Stimulated activated CD8-positive, alpha-beta memory T cell treated with anti-CD3 and anti-CD28 coated beads, Interleukin-2, amount 100 ng/mL, for 48 hours (primary cell): ENCODE measurements at regions not wholly inside any gene's neighbourhood (a gene's known extent, or its start where the extent isn't known, plus 50 kb on each side); places are given as distances from the start of the nearest gene placed in this dataset.

Experiments used
- DNase-seq, 2 donors: peaks; one replicate each; pipeline ENCODE4 v3.0.0-alpha.2; 2020; ENCODE audit warnings: low read depth in 2 of 2

DNA sequence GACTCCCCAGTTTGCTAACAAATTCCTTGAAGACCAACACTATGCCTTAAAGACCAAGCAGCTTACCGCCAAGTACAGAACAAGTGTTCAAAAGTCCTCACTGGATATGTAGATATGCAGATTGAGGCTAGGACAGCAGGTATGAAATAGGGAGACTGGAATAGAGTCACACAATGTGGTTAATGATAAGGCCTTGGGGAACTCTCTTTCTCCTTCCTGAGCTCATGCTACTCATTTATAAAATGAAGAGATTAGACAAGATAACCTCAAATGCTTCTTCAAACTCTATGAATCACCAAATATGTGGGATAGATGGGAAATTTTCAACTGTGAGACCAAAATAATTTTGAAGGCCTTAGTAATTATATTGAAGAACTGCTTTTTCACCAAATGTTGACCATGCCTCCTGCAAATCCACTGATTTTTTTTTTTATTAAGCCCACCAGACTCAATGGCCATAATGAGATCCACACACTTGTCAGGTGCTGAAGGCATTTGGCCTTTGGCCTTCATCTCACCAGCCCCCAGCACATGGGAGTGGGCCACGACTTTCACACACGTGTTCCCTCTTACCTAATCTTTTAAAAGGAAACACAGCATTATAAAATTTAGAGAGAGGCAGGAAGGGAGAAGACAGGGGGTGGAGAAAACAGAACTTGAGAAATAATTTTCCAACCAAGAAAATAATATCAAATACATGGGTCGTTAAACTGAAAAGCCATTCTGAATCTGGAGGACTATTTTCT is 181.5 kb downstream of the EN1 start:
- DNase-seq = no peak

DNA sequence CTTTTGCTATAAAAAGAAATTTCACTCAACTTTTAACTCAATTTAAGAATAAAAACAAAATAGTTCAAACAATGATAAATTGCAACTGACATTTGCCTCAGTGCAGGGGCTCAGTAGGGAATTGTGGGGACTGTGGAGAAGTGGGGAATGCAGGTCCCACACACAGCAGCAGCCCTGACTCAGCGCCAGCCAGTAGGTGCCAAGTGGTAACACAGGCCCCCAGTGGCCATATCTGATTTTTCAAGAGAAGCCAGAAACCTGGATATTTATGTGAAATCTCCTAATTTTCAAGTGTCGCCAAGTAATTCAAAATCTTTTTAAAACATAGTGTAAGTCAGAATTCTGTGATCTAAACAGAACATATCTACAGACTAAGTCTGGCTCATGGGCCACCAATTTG is 186.3 kb downstream of the EN1 start:
- DNase-seq = no peak

DNA sequence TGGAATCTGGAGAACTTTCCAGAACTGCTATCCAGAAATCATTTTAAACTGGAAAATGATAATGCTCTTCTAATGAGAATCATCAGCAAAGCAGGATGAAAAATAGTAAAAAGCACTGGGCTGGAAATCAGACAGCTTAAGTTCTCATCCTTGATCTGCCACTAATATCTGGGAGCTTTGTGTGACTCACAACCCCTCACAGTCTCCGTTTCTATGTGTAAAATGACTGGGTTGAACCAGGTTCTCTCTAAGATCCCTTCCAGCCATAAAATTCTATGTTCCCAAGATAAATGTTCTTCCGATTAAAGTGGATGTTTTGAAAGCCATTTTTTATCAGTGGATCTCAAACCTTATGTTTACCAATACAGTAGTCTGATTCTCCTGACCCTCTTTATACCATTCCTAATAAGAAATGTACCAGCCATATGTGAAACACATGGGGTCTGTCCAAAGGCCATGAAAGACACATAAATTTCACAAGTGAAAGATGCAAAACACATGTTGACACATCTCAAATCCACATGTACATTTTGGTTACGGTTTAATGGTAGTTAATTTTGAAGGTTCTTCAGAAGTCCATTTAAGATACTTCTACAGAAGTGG is 188.8 kb downstream of the EN1 start:
- DNase-seq = no peak

DNA sequence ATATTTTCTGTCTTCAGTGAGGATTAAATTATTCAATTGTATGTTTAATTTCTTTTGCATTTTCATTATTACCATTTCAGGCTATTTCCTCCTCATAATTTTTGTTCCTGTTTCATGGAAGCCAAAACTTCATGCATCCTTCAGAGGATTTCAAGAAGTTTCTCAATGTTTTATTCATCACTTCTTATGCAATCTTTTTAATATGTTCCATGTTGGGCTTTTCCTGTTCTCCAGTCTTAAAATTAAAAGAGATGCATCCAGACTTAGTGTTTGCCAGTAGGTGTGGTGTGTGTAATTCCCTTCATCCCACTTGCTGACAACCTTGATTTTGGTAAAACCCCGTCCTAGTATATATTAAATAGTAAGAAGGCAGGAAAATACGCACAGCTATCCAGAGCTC is 190.0 kb downstream of the EN1 start:
- DNase-seq = no peak

DNA sequence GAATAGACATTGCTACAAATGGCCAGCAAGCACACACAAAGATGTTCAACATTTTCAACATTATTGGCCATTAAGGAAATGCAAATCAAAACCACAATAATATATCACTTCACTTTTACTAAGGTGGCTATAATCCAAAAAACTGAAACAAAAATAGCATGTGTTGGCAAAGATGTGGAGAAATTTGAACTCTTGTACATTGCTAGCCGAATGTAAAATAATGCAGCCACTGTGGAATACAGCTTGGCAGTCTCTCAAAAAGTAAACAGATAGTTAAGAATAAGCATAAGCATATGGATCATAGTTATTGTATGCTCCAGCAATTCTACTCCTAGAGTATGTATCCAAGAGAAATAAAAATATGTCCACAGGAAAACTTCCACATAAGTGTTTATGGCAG is 192.5 kb downstream of the EN1 start:
- no peak for DNase-seq

DNA sequence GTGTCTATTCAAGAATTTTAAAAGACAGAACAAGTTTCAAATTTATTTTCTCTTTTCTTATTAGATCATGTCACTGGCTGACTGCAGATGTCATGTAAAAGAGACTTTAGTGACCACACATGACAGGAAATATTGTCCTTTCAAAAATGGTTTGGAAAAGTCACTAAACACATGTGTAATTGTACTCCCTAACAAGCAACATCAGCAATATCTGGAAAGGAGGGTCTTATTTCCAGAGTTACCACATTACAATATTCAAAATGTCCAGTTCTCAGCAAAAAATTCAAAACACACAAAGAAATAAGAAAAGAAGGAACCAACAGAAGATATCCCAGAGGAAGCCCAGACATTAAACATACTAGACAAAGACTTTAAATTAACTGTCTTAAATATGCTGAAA is 197.1 kb downstream of the EN1 start:
- no peak for DNase-seq

DNA sequence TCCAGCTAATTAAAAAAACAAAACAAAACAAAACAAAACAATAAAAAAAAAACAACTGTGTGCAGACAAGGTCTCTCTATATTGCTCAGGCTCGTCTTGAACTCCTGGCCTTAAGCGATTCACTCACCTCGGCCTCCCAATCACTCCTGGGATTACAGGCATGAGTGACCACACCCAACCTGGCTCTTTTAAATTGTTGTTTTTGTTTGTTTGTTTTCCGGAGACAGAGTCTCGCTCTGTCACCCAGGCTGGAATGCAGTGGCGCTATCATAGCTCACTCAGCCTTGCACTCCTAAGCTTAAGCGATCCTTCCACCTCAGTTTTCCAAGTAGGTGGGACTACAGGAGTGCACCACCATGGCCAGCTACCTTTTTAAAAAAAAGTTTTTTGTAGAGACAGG is 201.6 kb downstream of the EN1 start:
- DNase-seq = no peak

DNA sequence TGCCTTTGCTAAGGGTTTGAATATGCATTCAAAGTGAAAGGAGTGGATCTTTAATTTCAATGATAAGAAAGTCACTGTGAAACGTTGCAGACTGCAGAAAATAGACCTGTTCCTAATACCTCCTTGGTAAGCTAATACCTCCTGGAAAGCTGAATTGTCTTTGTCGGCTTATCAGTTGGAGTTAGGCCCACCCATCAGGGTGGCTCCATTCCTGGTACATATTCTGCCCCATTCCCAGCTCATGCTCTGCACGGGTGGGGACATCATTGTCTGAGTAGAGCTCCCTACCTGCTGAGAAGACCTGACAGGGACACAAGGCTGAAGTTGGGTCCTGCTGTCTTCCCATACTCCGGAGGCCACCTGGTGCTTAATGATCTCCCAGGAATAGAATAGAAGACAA is 203.3 kb downstream of the EN1 start:
- no peak for DNase-seq

DNA sequence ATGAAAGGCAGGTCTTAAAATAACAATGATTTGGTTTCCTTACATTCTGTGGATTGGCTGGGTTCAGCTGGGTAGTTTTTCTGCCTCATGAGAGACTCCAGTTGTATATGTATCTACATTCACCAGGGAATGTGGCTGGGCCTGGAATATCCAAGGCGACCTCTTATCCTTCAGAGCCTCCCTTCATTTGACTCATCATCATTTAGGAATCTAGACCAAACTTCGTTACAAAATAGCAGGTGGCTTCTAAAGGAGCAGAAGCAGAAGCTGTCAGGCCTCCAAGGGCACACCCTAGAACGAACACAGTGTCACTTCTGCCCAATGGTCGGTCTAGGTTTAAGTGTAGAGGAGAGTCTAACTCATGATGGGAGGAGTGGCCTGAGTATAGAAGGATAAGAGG is 204.2 kb downstream of the EN1 start:
- no peak for DNase-seq

DNA sequence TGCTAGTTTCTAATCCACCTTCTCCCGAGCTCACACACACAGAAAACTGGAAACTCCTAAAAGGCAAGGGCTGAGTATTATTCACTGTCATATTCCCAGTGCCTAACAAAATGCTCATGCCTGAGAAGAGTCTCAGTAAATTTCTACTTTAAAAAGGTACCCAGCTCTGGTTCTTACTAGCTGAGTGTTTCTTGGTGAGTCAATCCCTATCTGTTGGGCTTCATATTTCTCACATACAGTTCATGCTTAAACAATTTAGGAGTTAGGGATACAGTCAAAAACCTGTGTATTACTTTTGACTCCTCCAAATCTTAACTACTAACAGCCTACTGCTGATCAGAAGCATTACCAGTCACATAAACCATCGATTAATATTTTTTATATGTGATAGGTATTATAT is 204.9 kb downstream of the EN1 start:
- no peak for DNase-seq

DNA sequence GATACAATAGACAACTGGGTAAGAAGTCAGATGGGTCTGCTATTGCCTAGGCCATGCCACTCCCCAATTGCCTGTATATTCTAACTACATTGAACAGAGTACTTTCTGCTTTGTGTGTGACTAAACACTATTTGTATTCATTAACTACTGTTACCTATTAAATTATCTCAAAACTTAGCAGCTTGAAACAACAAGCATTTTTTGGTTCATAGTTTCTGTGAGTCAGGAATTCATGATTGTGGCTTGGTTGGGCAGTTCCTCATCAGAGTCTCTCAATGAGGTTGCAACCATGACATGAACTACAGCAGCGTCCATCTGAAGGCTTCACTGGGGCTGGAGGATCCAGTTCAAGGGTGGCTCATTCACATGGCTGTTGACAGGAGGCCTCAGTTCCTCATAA is 205.7 kb downstream of the EN1 start:
- no peak for DNase-seq

DNA sequence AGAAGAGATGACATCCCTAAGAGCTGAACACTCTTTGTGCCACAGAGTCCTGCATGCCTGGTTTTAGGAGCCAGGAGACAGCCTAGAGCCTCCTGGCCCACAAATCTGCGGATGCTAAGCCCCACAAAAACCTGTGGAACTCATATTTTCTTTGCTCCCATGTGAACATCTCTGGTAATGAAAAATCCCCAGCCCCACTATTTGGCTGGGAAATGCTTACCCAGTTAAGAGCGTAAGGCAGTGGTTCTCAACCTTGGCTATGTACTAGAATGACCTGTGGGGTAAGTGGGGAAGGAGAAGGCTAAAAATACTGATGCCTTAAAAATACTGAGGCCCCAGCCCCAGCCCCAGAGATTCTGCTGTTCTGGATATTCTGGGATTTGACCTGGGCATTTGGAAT is 208.1 kb downstream of the EN1 start:
- no peak for DNase-seq

DNA sequence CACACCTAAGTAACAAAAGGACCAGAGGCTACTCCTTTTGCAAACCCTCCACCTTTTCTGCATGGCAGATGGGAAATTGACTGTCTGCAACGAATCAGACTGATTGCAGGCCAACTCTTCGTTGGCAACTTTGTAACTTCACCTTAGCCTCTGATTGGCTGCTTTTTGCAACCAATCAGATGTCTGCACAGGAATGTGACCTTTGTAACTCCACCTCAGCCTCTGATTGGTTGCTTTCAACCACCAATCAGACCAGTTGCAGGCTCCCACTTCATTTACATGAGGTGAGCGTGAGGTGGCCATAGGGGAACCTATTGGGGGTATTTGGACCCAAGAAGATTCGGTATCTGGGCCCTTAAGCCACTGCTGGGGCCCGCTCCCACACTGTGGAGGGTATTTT is 209.0 kb downstream of the EN1 start:
- no peak for DNase-seq

DNA sequence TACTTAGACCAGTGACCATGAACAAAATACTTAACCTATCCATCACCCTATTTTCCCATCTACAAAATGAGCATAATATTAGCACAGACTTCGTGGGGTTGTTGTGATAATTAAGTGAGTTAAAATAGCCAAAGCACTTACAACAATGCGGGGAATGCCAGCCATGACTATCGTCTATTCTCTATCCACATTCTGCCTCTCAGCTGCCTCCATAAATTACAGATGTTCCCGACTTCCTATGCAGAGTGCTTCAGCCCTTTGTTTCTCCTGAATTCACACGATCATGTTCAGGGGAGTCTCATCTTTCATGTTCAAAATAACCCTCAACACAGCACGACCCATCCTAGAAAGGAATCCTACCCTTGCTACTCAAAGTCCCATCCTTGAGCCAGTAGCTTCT is 211.6 kb downstream of the EN1 start:
- no peak for DNase-seq

DNA sequence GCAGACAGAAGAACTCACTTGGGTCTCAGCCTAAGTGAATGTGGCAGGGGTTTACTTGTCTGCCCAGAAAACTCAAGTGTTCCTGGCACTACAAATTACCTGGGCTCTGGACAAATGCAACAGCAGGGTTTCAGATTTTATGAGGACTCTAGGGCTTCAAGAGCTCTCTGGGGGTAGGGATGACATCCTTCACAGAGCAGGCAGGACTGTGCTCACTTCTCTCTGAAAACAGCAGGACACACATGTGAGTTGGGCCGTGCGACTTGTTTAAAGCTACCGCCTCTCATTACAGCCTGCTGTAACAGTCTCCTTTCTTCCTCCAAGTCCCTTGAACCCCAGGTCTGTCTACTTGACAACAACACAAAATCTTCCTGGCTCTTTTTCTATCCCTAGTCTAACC is 212.6 kb downstream of the EN1 start:
- no peak for DNase-seq

DNA sequence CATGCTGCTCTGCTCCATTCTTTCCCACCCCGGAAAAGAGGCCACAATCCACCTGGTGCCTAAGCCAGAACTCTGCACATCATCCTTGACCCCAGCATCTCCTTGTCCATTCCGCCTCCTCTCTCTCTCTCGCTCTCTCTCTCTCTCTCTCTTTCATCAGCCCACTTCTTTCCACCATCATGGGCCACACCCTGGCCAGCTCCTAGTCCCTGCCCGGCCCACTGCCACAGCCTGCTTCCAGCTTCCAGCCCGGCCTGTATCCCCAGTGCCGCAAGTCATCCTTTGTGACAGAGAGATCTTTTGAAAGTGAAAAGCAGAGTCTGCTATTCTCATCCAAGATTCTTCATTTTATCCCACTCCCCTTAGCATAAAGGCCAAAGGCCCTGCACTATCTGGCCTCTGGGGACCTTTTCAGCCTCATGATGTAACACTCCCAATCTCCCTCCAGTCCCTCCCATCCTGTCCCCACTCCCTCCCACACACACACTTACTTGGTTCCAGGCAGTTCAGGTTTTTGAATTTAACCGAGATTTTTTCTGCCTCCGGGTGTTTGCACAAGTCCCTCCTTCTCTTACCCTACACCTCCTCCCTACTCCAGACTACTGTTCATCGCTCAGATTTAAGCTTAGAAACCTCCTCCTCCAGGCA is 214.0 kb downstream of the EN1 start:
- DNase-seq = no peak

DNA sequence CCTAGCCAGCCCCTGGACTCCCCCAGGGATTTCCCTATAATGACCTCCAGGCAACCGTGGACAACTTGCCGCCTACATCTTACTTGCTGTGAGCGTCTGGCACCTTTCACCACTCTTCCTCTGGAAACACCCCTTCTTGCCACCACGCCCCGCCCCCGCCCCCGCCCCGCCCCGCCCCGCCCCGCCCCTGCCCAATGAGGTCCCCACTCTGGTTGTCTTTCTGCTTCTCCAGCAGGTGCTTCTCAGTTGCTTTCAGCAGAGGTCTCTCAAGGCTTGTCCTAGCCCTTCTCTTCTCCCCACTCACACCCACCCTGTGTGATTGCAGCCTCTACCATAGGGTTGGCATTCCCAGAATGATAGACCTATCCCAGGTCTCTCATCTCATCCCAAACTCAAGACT is 214.5 kb downstream of the EN1 start:
- no peak for DNase-seq

DNA sequence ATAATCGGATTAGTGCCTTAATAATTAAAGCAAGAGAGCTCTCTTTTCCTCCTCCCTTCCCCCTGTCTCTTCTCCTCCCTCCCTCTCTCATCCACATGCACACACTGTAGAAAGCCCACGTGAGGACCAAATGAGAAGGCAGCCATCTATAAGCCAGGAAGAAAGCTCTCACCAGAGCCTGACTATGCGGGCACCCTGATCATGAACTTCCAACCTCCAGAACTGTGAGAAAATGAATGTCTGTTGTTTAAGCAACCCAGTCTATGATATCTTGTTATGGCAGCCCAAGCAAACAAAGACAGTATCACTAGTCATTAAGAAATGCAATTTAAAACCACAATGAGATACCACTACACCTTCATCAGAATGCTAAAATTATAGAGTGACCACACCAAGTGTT is 220.3 kb downstream of the EN1 start:
- no peak for DNase-seq

DNA sequence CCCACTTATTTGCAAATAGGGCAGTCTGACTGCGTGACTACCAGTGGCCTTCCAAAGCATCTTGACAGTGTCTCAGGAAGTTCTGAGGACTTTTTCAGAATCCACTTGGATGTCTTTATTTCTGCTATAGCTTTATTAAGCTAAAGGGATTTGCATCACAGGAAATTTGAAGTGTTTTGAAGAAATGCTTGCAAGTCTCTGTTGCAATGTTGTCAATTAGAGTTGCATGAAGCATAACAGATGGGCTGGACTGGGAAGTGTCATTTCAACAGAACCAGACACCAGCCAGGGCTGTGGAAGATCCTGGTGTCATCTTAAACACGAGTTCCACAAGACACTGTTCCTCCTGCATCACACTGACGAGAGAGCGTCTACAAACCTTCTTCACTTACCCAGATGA is 224.5 kb downstream of the EN1 start:
- DNase-seq = no peak

DNA sequence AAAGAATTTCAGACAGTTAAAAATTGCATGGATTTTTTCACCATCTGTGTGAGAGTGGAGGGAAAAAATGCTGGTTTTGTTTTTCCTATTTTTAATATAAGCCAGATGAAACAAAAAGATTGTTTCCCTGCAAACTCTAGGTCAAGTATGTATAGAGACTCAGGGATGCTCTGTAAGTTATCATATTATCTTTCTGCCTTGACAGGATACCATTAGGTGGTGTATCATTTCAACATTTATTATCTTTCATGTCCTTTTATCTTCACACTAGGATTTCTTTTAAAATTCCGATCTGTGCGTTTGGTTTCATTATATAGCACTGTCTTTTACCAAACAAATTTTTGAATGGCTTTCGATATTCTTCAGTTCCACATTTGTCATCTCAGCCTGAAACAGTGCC is 225.3 kb downstream of the EN1 start:
- DNase-seq = no peak

DNA sequence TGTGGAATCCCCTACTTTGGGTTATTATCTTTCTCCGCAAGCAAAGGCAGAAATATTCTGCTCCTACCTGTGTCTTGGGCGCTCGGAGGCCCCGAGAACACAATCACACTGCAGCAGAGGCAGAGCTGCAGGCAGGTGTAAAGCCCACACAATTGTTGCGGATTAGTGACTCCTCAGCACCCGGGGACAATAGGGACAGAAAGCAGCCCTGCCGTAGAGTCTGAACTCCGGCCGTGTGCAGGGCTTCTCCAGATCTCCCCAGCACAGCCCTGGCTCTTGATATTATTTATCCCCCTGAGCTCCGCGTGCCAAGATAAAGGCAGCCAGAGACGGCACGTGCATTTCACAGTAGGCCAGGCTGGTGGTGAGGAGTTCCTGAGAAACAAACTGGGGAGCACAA is 229.2 kb downstream of the EN1 start:
- DNase-seq = no peak

DNA sequence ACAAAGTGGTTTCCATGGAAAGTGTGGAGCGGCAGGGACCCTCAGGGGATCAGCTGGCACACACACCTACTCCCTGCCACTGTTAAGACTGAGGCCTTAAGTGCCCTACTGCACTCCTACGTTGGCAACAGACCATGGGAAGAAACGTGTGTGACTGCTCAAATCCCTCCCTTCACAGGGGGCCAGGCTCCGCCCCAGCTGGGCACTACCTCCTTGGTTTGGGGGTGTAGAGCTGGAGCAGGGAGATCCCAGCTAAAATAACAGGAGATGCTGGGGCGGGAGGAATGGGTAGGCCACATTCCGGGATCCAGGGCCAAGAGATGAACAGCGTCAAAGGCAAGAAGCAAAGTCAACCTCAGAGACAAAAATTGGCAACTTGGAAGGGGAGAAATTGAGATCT is 231.0 kb downstream of the EN1 start:
- no peak for DNase-seq

DNA sequence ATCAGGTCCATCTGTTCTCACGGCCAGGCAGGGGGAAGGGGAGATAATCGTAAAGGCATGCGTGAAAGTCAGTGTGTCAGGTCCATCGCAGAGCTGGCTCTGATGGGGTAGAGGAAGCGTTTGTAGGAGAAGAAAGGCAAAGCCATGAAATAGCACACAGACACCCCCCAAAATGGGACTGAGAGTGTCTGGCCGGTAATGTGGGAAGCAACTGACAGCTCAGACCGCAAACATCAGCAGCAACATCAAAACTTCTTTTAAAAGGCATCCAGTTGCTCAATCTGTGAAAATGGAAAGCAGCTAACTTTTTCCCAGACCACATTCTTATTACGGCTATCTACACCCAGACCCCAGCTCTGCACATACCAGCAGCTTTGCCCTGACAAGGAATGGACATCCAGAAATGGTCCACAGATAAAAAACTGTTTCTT is 232.6 kb downstream of the EN1 start:
- DNase-seq = no peak

DNA sequence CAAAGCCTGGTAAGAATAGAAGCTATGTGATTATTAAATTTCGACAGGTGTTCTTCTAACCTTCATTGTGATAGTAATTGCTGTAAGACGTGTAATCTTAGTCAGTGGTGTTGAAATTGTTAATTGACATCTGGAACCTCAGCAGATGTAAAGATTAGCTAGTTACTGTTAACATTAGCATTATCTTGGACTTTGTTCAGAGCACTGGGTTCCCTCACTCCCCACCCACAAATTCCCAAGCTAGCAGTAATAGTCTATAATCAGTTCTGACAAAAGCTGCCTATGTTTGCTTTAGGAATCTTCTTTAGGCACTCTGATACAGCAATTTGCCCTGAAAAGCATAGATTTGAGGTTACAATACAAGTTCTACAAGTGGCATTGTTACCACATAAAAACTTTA is 233.7 kb downstream of the EN1 start:
- no peak for DNase-seq
